ENCODE measurements at regions not wholly inside any gene's neighbourhood (a gene's known extent, or its start where the extent isn't known, plus 50 kb on each side); places are given as distances from the start of the nearest gene placed in this dataset.

DNA sequence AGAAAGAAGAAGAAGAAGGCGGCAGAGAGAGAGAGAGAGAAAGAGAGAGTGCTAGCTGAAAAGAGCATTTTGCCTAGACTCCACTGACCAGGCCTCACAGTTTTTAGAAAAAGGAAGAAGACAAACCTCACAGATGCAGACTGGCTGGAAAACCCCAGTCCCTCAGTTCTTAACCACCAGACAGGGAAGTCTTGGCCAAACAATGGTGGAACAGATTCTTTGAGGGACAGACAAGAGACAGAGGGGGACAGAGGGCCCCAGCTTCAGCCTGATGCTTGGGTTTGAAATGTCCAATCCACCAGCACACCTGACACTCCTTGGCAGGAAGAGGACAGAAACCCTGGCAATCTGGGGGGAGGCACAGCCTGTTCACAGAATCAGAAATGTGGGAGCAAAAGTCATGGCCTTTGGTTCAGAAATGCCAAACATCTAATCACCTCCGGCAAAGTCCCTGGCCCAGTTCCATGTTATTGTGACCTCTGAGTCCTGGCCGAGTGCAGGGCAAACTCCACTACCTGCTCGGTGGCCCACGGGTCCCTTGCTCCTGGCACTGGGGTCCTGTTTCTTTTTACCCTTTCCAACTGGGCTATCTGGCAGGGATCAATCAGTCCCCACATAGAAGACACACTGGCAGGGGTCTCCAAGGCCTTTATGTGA, 235.2 kb downstream of the LY86 start:
- no peaks in the 10 kb centered on the region for H3K36me3 ChIP-seq
- DNase-seq (ENCODE audit: low spot score) = no peak
- no peak overlapping the region for H3K27ac ChIP-seq
- no peak overlapping the region for H3K4me3 ChIP-seq
- H3K27me3 ChIP-seq = no peaks in the 10 kb centered on the region
- peaks cover 0 to 23% of the 10 kb centered on the region in 2 donors for H3K4me1 ChIP-seq
- H3K9me3 ChIP-seq = no peaks in the 10 kb centered on the region
- TF ChIP-seq, protein P1, sequence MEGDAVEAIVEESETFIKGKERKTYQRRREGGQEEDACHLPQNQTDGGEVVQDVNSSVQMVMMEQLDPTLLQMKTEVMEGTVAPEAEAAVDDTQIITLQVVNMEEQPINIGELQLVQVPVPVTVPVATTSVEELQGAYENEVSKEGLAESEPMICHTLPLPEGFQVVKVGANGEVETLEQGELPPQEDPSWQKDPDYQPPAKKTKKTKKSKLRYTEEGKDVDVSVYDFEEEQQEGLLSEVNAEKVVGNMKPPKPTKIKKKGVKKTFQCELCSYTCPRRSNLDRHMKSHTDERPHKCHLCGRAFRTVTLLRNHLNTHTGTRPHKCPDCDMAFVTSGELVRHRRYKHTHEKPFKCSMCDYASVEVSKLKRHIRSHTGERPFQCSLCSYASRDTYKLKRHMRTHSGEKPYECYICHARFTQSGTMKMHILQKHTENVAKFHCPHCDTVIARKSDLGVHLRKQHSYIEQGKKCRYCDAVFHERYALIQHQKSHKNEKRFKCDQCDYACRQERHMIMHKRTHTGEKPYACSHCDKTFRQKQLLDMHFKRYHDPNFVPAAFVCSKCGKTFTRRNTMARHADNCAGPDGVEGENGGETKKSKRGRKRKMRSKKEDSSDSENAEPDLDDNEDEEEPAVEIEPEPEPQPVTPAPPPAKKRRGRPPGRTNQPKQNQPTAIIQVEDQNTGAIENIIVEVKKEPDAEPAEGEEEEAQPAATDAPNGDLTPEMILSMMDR (IDR thresholded peaks at IDR 0.05) = no peak

DNA sequence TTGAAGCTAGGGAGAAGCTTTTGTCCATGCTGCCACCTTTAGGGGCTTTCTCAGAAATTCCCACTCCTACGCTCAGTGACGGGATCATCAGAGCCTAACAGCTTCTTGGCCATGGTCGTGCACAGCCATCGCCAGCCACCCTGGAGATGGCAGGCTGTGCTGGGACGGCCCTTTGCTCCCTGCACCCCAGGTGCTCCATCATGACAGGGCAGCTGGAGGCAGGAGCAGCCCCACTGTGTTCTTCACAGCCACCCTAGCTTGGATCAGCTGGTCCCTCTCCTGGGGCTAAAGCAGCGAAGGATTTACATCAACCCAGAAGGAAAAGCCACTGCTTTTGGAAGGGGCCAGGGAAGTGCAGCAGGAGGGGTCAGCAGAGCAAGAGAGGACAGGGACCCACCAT, 235.9 kb downstream of the LY86 start:
- Histone ChIP-seq H3K4me3 (no peak overlapping the region), H3K9me3 (no peaks in the 10 kb centered on the region), H3K4me1 (peaks cover 0 to 23% of the 10 kb centered on the region in 2 donors), H3K27ac (no peak overlapping the region), H3K36me3 (no peaks in the 10 kb centered on the region), H3K27me3 (no peaks in the 10 kb centered on the region)
- TF ChIP-seq, protein P1 (IDR thresholded peaks at IDR 0.05) = no peak
- DNase-seq (ENCODE audit: low spot score) = no peak

DNA sequence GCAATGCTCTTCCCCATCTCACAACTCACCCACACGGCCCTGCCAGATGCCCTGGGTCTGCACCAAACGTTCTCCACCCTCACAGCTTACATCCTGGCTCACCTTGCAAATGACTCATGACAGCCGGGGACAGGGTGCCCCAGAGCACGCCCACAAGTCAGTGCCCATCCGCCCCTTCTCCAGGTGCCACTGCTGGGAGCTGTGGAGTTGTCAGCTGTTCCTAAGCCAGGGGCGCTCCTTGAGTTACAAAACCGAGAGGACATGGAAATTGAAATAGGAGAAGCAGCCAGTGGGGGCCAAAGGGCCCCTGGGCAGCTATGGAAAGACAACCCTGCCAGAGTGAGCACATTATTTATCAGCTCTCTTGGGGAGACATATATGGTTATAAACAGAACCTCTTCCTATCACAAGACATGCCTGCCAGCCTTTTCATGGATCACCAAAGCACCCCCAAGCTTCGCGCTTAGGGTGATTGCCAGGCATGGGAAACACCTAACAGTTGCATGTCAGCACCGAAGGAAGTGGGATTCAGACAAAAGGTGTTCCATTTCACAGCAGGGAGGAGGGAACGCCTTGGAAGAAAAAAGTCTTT, 236.8 kb downstream of the LY86 start:
- H3K36me3 ChIP-seq = no peaks in the 10 kb centered on the region
- H3K27me3 ChIP-seq = no peaks in the 10 kb centered on the region
- no peak overlapping the region for H3K4me3 ChIP-seq
- no peaks in the 10 kb centered on the region for H3K9me3 ChIP-seq
- DNase-seq (ENCODE audit: low spot score) = no peak
- TF ChIP-seq, protein P1 (IDR thresholded peaks at IDR 0.05) = no peak
- H3K27ac ChIP-seq = peak overlapping the region in 1 of 2 donors; percentile 82
- peaks cover 0 to 23% of the 10 kb centered on the region in 2 donors for H3K4me1 ChIP-seq

DNA sequence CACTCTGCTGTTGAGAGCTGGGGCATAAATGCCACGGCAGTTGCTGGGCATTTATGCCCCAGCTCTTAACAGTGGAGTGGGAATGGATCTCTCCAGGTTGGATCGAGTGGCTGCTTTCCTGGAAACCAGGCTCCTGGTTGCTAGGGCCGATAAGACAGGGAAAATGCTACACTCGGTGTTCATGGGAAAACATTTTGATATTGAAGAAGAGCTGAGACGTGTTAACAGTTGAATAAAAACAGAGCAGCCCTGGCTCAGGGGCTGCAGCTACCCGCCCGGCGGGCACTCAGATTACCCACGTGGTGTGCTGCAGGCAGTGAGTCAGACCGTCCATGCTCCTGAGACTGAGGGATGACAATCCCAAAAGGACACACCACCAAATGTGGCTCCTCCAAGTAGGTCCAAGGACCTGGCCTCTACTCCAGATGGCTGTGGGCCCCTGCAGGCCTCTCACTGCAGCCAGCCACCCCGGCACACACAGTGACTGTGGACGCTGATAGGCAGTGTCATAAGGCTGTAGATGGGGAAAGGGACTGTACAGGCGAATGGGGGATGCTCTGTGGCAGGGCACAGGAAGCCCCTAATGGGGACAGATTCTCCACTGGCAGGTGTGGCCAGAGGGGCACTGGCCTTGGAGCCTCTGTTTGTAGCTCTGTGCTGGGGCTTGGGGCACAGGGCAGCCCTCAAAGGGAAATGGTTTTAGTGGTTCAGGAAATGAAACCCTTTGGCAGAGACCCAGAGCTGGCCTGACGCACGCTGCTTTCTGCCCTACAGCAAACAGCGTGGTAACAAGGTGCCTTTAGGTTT, 237.8 kb downstream of the LY86 start:
- no peaks in the 10 kb centered on the region for H3K36me3 ChIP-seq
- TF ChIP-seq, protein P1 (IDR thresholded peaks at IDR 0.05) = no peak
- H3K9me3 ChIP-seq = no peaks in the 10 kb centered on the region
- no peak overlapping the region for H3K4me3 ChIP-seq
- H3K4me1 ChIP-seq = peaks cover 0 to 23% of the 10 kb centered on the region in 2 donors
- H3K27me3 ChIP-seq = no peaks in the 10 kb centered on the region
- peak overlapping the region; percentile 72 to 82 for H3K27ac ChIP-seq
- DNase-seq (ENCODE audit: low spot score) = no peak

DNA sequence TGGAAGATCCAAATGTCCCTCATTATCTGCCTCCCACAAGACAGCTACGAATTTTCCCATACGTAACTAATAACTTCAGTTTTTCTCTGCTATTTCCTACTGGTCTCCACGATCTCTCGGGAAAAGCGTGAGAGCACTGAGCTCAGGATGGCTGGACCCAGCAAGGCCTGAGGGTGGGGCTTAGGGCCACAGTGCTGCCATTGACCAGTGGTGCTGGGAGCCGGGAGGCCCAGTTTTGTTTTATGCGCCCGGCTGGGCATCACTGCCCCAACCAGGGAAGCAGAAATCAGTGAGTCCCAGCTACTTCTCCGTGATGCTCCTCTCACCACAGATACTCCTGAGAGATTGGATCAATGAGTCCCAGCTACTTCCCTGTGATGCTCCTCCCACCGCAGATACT, 238.4 kb downstream of the LY86 start:
- DNase-seq (ENCODE audit: low spot score) = no peak
- no peaks in the 10 kb centered on the region for H3K36me3 ChIP-seq
- H3K27me3 ChIP-seq = no peaks in the 10 kb centered on the region
- no peaks in the 10 kb centered on the region for H3K9me3 ChIP-seq
- TF ChIP-seq, protein P1 (IDR thresholded peaks at IDR 0.05) = no peak
- no peak overlapping the region for H3K4me3 ChIP-seq
- H3K27ac ChIP-seq = peak overlapping the region; percentile 72 to 82
- H3K4me1 ChIP-seq = peaks cover 0 to 23% of the 10 kb centered on the region in 2 donors

All from right atrium auricular region (tissue), 2 donors.